Stimulated activated memory B cell treated with anti-CD40 and anti-IgM and Interleukin-4, amounts not matched to agents 10 μg/mL and 1 μg/mL and 100 μg/mL, for 72 hours (primary cell): ENCODE measurements at regions not wholly inside any gene's neighbourhood (a gene's known extent, or its start where the extent isn't known, plus 50 kb on each side); places are given as distances from the start of the nearest gene placed in this dataset.

Experiments
- ATAC-seq: fragments of 150-1000 bp; cut with Tn5 transposase; 2 replicates; pipeline ENCODE4 v1.10.0; 2021
- H3K27ac Mint-ChIP-seq: one replicate; pipeline ENCODE4 v1.8.0; 2022; ENCODE audit warnings: mild to moderate bottlenecking, mixed read lengths
- H3K27me3 Mint-ChIP-seq: one replicate; pipeline ENCODE4 v1.8.0; 2022; ENCODE audit warnings: mixed read lengths
- H3K36me3 Mint-ChIP-seq: one replicate; pipeline ENCODE4 v1.8.0; 2022; ENCODE audit warnings: mixed read lengths
- H3K4me1 Mint-ChIP-seq: one replicate; pipeline ENCODE4 v1.8.0; 2022; ENCODE audit warnings: mixed read lengths
- H3K4me3 Mint-ChIP-seq: one replicate; pipeline ENCODE4 v1.8.0; 2022; ENCODE audit warnings: mild to moderate bottlenecking, moderate library complexity, mixed read lengths
- H3K9me3 Mint-ChIP-seq: one replicate; pipeline ENCODE4 v1.8.0; 2022; ENCODE audit warnings: mixed read lengths

DNA sequence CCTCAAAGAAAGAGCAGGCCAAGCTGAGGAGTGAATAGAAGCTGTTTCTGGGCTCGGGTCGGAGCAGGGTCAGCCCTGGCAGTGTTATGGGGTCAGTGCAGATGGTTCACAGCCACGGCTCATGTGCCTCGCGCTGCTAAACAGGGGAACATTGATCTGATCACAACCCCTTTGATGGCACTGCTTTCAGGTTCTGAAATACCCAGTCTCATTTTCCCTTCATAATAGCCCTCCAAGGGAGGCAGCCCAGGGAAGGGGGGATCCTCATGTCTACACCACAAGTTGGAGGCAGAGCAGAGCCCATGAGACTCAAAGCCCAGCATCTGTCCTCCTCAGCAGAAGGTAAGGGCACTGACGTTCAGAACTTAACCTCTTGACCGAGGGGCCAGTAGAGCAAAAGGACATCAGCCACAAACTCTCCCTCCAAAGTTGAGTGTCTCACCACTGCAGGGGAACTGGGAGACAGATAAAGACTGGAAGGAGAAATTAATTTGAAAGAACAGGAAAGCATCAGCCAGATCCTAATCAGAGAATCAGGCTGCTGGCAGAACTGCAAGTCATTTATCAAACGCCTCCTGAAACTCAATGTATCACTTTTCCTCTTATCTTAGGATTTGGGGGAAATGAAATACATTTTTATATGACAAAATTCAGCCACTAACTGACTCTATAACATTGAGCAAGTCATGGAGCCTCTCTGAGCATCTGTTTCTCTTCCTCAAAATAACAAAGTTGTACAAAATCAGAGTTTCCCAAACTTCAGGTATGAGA lies 110.6 kb downstream of the SH3TC2 start:
- no peaks in the 10 kb centered on the region for H3K27me3 Mint-ChIP-seq
- no peaks in the 10 kb centered on the region for H3K36me3 Mint-ChIP-seq
- H3K9me3 Mint-ChIP-seq: no peaks in the 10 kb centered on the region
- no peak for ATAC-seq
- peaks cover 4% of the 10 kb centered on the region for H3K4me1 Mint-ChIP-seq
- no peak overlapping the region for H3K27ac Mint-ChIP-seq
- H3K4me3 Mint-ChIP-seq: no peak overlapping the region

DNA sequence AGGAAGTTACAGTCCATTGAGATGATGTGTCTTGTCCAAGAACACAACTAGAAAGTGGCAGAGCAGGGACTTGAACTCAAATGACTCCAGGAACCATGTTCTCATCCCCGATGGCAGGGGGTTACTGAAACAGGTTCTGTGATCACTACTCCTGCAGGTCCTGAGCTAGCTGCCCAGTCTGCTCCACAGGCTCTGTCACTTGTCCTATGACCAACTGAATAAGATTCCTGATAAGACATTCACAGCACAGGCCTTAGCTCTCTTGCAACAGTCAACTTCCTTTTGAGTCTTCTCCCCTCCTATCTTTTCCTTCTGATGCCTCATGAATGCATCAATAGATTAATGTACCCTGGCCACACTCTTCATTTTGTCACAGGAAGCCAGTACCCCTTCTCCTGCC lies 109.2 kb downstream of the SH3TC2 start:
- H3K36me3 Mint-ChIP-seq: no peaks in the 10 kb centered on the region
- H3K9me3 Mint-ChIP-seq: no peaks in the 10 kb centered on the region
- H3K27me3 Mint-ChIP-seq: peaks cover 2% of the 10 kb centered on the region
- H3K4me3 Mint-ChIP-seq: no peak overlapping the region
- no peak overlapping the region for H3K27ac Mint-ChIP-seq
- H3K4me1 Mint-ChIP-seq: peaks cover 4% of the 10 kb centered on the region
- ATAC-seq: no peak
